Tibial nerve (tissue), 4 donors: ENCODE measurements at regions not wholly inside any gene's neighbourhood (a gene's known extent, or its start where the extent isn't known, plus 50 kb on each side); places are given as distances from the start of the nearest gene placed in this dataset.

Experiments used
- DNase-seq, 2 donors: peaks; one replicate each; pipeline ENCODE4 v3.0.0-alpha.2; 2019; ENCODE audit warnings: low spot score in 2 of 2
- H3K27ac ChIP-seq, 4 donors: fragments of 200-600 bp; sonication (generic) in 3 of 4; one replicate each; pipeline ENCODE4 v1.5.1; 2017 to 2019; ENCODE audit warnings: mild to moderate bottlenecking in 1 of 4
- H3K27me3 ChIP-seq, 2 donors: fragments of 200-600 bp; sonication (generic) in 1 of 2; one replicate each; pipeline versions ENCODE4 v1.5.1 to v1.6.0; 2017 to 2019
- H3K36me3 ChIP-seq, 3 donors: fragments of 200-600 bp; sonication (generic); one replicate each; pipeline ENCODE4 v1.5.1; 2018 to 2019
- H3K4me1 ChIP-seq, 4 donors: fragments of 200-600 bp; sonication (generic) in 3 of 4; one replicate each; pipeline ENCODE4 v1.5.1; 2017 to 2019
- H3K4me3 ChIP-seq, 4 donors: fragments of 200-600 bp; sonication (generic) in 3 of 4; one replicate each; pipeline ENCODE4 v1.5.1; 2017 to 2019; ENCODE audit warnings: mild to moderate bottlenecking in 1 of 4, moderate library complexity in 1 of 4
- H3K9me3 ChIP-seq, 4 donors: fragments of 200-600 bp; sonication (generic) in 3 of 4; one replicate each; pipeline ENCODE4 v1.5.1; 2017 to 2019
- EP300 ChIP-seq, 2 donors: sonication (generic); formaldehyde crosslinking; IDR thresholded peaks; one replicate each; pipeline ENCODE4 v1.6.1; 2017; ENCODE audit warnings: antibody characterized with exemption in 2 of 2, mild to moderate bottlenecking in 1 of 2
- POLR2A ChIP-seq, 2 donors: fragments of 450-650 bp; IDR thresholded peaks; one replicate each; pipeline ENCODE4 v1.6.1; 2017; ENCODE audit warnings: antibody characterized with exemption in 2 of 2, mild to moderate bottlenecking in 2 of 2, moderate library complexity in 2 of 2
- WGBS, 2 donors: methylation state at CpG; one replicate each; pipeline ENCODE4 v1.1.5; 2018; 5-methylcytosine and 5-hydroxymethylcytosine counted together
- TF ChIP-seq, protein P1 (sequence below), 5 experiments: fragments of 200-600 bp in 3 of 5; fragments of 450-650 bp in 2 of 5; sonication (generic) in 3 of 5; IDR thresholded peaks; one replicate each; pipeline ENCODE4 v1.5.1; 2016 to 2019; ENCODE audit warnings: antibody characterized with exemption in 5 of 5, mild to moderate bottlenecking in 3 of 5, moderate library complexity in 2 of 5

DNA sequence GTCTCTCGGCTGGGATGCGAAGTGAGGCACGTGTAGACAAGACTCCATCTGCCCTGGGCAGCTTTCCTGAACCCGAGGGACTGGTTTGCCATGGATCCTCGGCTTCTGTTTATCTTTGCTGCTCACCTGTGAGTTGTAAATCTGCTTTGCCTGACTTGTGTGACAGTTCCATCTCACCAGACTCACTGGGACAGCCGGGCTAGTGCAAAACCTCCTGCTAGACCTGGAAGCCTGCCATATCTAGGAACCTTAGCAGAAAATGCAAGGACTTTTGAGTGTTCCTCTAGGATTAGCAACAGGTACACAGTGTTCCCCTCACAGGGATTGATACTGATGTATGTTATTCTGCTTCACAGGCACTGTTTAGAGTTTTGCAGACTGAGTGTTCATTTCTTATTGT is 218.6 kb downstream of the URB2 start:
- no peak overlapping the region for H3K27ac ChIP-seq
- TF ChIP-seq, protein P1, sequence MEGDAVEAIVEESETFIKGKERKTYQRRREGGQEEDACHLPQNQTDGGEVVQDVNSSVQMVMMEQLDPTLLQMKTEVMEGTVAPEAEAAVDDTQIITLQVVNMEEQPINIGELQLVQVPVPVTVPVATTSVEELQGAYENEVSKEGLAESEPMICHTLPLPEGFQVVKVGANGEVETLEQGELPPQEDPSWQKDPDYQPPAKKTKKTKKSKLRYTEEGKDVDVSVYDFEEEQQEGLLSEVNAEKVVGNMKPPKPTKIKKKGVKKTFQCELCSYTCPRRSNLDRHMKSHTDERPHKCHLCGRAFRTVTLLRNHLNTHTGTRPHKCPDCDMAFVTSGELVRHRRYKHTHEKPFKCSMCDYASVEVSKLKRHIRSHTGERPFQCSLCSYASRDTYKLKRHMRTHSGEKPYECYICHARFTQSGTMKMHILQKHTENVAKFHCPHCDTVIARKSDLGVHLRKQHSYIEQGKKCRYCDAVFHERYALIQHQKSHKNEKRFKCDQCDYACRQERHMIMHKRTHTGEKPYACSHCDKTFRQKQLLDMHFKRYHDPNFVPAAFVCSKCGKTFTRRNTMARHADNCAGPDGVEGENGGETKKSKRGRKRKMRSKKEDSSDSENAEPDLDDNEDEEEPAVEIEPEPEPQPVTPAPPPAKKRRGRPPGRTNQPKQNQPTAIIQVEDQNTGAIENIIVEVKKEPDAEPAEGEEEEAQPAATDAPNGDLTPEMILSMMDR (IDR thresholded peaks at IDR 0.05) = no peak
- TF ChIP-seq POLR2A (IDR thresholded peaks at IDR 0.05) = no peak
- TF ChIP-seq EP300 (IDR thresholded peaks at IDR 0.05) = no peak
- WGBS, 2 donors = 60 to 64% methylated on average over 6 of the region's 6 CpGs
- H3K4me3 ChIP-seq = no peak overlapping the region
- no peaks in the 10 kb centered on the region for H3K36me3 ChIP-seq
- no peaks in the 10 kb centered on the region for H3K27me3 ChIP-seq
- H3K4me1 ChIP-seq = peaks cover 0 to 6% (median 2%) of the 10 kb centered on the region in 4 donors
- no peaks in the 10 kb centered on the region for H3K9me3 ChIP-seq
- DNase-seq = no peak

DNA sequence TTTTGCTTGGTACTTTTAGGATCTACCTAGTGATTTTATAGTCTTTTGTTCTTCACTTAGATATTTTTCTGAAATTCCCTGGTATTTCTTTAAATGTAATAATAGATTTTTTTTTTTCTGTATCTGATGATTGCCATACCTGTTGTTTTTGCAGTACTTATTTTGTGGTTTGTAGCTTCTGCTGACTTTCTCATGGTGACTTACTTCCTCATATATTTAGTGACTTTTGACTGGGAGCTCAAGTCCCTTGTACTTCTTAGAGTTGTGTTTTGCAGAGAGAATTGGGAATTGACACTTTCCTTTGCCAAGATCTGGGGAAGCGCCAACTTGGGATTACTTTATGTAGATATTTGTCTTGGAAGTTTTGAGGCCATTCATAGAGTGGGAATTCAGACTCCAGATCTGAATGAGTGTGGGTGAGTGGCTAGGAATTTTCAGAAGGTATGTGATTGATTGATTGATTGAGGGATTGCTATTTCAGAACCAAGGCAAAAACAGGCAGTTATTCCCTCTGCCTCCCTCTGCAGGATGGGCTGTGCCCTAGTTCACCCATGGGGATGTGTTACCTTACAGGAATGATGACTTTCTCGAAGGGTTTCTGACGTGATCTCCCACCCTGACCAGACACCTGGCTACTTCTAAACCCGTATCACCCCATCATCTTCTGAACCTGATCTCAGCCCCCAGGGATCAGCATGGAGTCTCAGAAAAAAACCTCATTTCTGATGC is 219.5 kb downstream of the URB2 start:
- no peak overlapping the region for H3K4me3 ChIP-seq
- 76 to 86% methylated on average over 4 of the region's 4 CpGs for WGBS, 2 donors
- no peaks in the 10 kb centered on the region for H3K27me3 ChIP-seq
- H3K27ac ChIP-seq = no peak overlapping the region
- TF ChIP-seq EP300 (IDR thresholded peaks at IDR 0.05) = no peak
- TF ChIP-seq, protein P1 (IDR thresholded peaks at IDR 0.05) = no peak
- no peak for TF ChIP-seq POLR2A (IDR thresholded peaks at IDR 0.05)
- DNase-seq = no peak
- no peaks in the 10 kb centered on the region for H3K9me3 ChIP-seq
- no peaks in the 10 kb centered on the region for H3K36me3 ChIP-seq
- peaks cover 0 to 6% (median 2%) of the 10 kb centered on the region in 4 donors for H3K4me1 ChIP-seq

DNA sequence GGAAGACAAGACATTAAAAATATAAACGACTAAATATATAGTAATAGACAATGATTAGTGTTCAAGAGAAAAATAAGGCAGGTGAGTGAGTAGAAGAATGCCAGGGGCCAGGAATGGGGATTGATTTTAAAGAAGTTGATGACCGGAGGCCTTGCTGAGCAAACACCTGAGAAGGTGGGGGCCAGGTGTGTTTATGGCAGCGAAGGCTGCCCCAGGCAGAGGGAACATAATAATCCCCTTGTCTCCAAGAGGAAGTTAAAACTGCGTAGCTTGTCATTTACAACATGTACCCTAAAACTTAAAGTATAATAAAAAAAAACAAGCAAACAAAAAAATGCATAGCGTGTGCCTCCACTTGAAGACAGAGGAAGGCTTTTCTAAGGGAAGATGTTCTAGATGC is 220.3 kb downstream of the URB2 start:
- no peak for TF ChIP-seq POLR2A (IDR thresholded peaks at IDR 0.05)
- TF ChIP-seq EP300 (IDR thresholded peaks at IDR 0.05) = no peak
- TF ChIP-seq, protein P1 (IDR thresholded peaks at IDR 0.05) = no peak
- Histone ChIP-seq H3K4me1 (peaks cover 0 to 6% (median 2%) of the 10 kb centered on the region in 4 donors), H3K36me3 (no peaks in the 10 kb centered on the region), H3K4me3 (no peak overlapping the region), H3K9me3 (no peaks in the 10 kb centered on the region), H3K27me3 (no peaks in the 10 kb centered on the region), H3K27ac (no peak overlapping the region)
- no peak for DNase-seq
- WGBS, 2 donors = 89 to 93% methylated on average over 5 of the region's 5 CpGs

DNA sequence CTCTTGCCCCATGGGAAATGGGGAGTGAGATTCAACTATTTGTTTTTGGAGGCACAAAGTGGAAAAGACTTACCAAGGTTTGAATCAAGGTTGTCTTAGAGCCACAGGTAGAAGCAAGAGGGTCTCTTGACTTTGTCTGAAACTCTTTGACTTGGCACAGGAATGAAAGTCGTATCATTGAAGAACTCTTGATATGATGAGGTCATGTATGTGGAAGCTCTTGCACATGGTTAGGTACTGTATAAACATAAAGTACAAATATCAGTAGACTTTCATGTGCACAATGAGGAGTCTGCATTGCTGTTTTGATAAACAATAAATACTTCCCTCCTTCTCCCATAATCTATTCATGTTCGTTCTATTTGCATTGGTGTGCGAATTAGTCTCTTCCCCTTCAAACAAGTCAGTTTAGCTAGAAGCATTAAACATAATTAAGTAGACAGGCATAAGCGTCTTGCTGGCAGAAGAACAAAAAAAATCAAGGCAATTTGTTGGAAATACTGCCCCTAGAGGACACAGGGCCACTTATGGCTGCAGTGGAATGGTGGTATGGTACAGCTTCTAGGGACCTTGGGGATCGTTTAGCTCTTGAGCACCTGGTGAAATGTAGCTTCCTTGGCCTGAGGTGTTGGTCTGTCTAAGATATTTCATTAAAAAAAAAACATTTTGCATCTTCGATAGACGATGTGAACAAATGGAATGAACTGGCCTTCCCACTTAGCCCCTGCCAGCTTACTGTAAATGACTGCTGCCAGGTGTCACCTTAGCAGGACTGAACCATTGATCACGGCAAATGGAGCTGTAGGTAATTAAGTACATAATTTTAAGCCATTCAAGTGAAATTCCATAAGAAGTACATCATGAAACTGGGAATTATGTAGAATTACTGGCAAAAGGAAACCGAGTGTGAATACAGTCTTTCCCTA is 218.0 kb upstream of the GALNT2 start:
- H3K9me3 ChIP-seq = no peaks in the 10 kb centered on the region
- peaks cover 0 to 4% (median 0%) of the 10 kb centered on the region in 4 donors for H3K4me1 ChIP-seq
- no peak for TF ChIP-seq POLR2A (IDR thresholded peaks at IDR 0.05)
- TF ChIP-seq EP300 (IDR thresholded peaks at IDR 0.05) = no peak
- TF ChIP-seq, protein P1 (IDR thresholded peaks at IDR 0.05) = peak in 1 of 5 experiments; percentile 22
- no peak overlapping the region for H3K4me3 ChIP-seq
- DNase-seq = no peak
- H3K27me3 ChIP-seq = no peaks in the 10 kb centered on the region
- no peak overlapping the region for H3K27ac ChIP-seq
- H3K36me3 ChIP-seq = no peaks in the 10 kb centered on the region
- 77 to 78% methylated on average over 9 of the region's 9 CpGs for WGBS, 2 donors

DNA sequence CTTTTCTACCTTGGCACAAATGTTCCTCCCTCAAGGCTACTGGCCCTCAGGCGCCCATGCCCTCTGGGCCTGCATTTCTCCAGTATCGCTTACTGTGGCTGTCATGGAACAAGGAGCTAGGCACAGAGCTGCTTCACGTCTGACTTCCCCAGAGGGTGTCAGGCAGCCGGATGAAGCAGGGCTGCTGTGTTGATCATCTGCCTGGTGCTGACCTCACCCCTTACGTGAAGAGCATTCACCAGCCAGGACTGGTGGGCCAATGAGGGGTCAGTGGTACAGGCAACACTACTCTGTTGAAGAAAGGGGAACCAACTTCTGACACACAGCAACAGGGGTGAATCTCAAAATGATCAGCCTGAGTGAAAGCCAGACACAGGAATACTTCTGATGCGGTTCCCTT is 215.5 kb upstream of the GALNT2 start:
- no peak overlapping the region for H3K27ac ChIP-seq
- no peaks in the 10 kb centered on the region for H3K27me3 ChIP-seq
- H3K9me3 ChIP-seq = no peaks in the 10 kb centered on the region
- no peak overlapping the region for H3K4me3 ChIP-seq
- TF ChIP-seq, protein P1 (IDR thresholded peaks at IDR 0.05) = no peak
- H3K36me3 ChIP-seq = no peaks in the 10 kb centered on the region
- no peak for DNase-seq
- no peaks in the 10 kb centered on the region for H3K4me1 ChIP-seq
- WGBS, 2 donors = 89% methylated on average over 6 of the region's 6 CpGs
